K562 (cell line): ENCODE measurements at regions not wholly inside any gene's neighbourhood (a gene's known extent, or its start where the extent isn't known, plus 50 kb on each side); places are given as distances from the start of the nearest gene placed in this dataset.

Experiments used
- ATAC-seq: fragments of 200-7000 bp; cut with Tn5 transposase; 3 replicates; pipeline ENCODE4 v1.9.1; 2020; ENCODE audit warnings: moderate library complexity
- BruUV-seq: library from RNA; stranded (reverse); fragments of 400-500 nt; replicated peaks from 2 replicates; lab custom pipeline; 2021; lab: Mats Ljungman, UMichigan
- CTCF ChIA-PET: fragments of 300-600 bp; formaldehyde crosslinking; extraction: SDS; loops from one replicate; lab custom pipeline; 2021; ENCODE audit warnings: low intra/inter-chr PET ratio; lab: Yijun Ruan, JAX
- POLR2A ChIA-PET: fragments of 300-600, 350-650 bp; sonication (Branson Sonifier 250); formaldehyde crosslinking; extraction: SDS; loops from one replicate; lab custom pipeline; 2021; ENCODE audit warnings: antibody characterized with exemption, inconsistent platforms; lab: Yijun Ruan, JAX
- DNase-seq, 4 experiments: peaks; one replicate each; pipeline versions ENCODE4 v3.0.0 to v3.0.0-alpha.2; 2011 to 2018; ENCODE audit warnings: low spot score in 3 of 4, mixed read lengths in 3 of 4; ENCODE audit errors: extremely low read depth in 1 of 4
- FAIRE-seq: peaks from 2 replicates; lab custom pipeline; 2011; peaks lifted over from hg19 to GRCh38; lab: Jason Lieb, UNC
- H2AFZ ChIP-seq: 2 replicates; pipeline ENCODE4 v1.6.0; 2011; ENCODE audit warnings: low read depth, low read length, control low read depth, inconsistent platforms
- H3K27ac ChIP-seq: fragments of 200-600 bp; 3 replicates; pipeline ENCODE4 v1.8.0; 2011; ENCODE audit warnings: low read depth, mild to moderate bottlenecking, control low read depth, inconsistent platforms, low read length, moderate library complexity, mixed read lengths; ENCODE audit errors: extremely low read depth
- H3K27me3 ChIP-seq, 2 experiments: fragments of 300-600 bp in 1 of 2; 2 replicates in 1 of 2; 3 replicates in 1 of 2; pipeline versions ENCODE4 v1.6.0 to v1.8.0; 2011; ENCODE audit warnings: inconsistent platforms in 2 of 2, low read length in 2 of 2, mild to moderate bottlenecking in 1 of 2, mixed read lengths in 1 of 2, moderate library complexity in 1 of 2; ENCODE audit not compliant: control insufficient read depth in 2 of 2, insufficient read depth in 2 of 2
- H3K36me3 ChIP-seq: fragments of 300-600 bp; 3 replicates; pipeline ENCODE4 v1.8.0; 2011; ENCODE audit warnings: mild to moderate bottlenecking, low read length, inconsistent platforms; ENCODE audit not compliant: control insufficient read depth, insufficient read depth
- H3K4me1 ChIP-seq, 2 experiments: fragments of 200-600 bp in 1 of 2; replicated peaks in 1 of 2; 2 replicates in 1 of 2; 3 replicates in 1 of 2; pipeline versions ENCODE4 v1.5.1 to v1.8.0; 2011; ENCODE audit warnings: inconsistent platforms in 2 of 2, low read length in 2 of 2, mild to moderate bottlenecking in 1 of 2, mixed read lengths in 1 of 2, moderate library complexity in 1 of 2; ENCODE audit not compliant: control insufficient read depth in 2 of 2, insufficient read depth in 2 of 2
- H3K4me2 ChIP-seq: 2 replicates; pipeline ENCODE4 v1.6.1; 2011; ENCODE audit warnings: low read length, control low read depth, inconsistent platforms, mixed read lengths; ENCODE audit not compliant: insufficient read depth
- H3K4me3 ChIP-seq: fragments of 200-600 bp; sonication (generic), shearing (Covaris generic); 2 replicates; pipeline ENCODE4 v1.5.1; 2016; ENCODE audit warnings: control low read depth, inconsistent platforms
- H3K79me2 ChIP-seq: fragments of 200-600 bp; 3 replicates; pipeline ENCODE4 v1.8.0; 2011; ENCODE audit warnings: low read length, inconsistent platforms; ENCODE audit not compliant: control insufficient read depth, insufficient read depth
- H3K9ac ChIP-seq, 2 experiments: 2 replicates each; pipeline versions ENCODE4 v1.6.0 to v1.6.1; 2011; ENCODE audit warnings: low read depth in 2 of 2, low read length in 2 of 2, control low read depth in 1 of 2, inconsistent platforms in 1 of 2, mild to moderate bottlenecking in 1 of 2, mixed read lengths in 1 of 2; ENCODE audit not compliant: insufficient read depth in 1 of 2
- H3K9me1 ChIP-seq: one replicate; pipeline ENCODE4 v1.6.0; 2011; ENCODE audit warnings: inconsistent platforms, mild to moderate bottlenecking, low read length, moderate library complexity; ENCODE audit not compliant: control insufficient read depth, insufficient read depth
- H3K9me3 ChIP-seq: replicated peaks from 2 replicates; pipeline ENCODE4 v1.5.1; 2011; ENCODE audit warnings: low read depth, low read length, inconsistent platforms; ENCODE audit not compliant: control insufficient read depth, insufficient read depth
- H4K20me1 ChIP-seq: replicated peaks from 2 replicates; pipeline ENCODE4 v1.6.1; 2011; ENCODE audit warnings: low read length, inconsistent platforms, mixed read lengths; ENCODE audit not compliant: control insufficient read depth, insufficient read depth
- ADNP ChIP-seq: fragments of 200-800 bp; sonication (Bioruptor generic); IDR thresholded peaks from 2 replicates; pipeline ENCODE4 v1.6.1; 2016; ENCODE audit warnings: missing genetic modification characterization, missing compliant biosample characterization
- BRF1 ChIP-seq: IDR thresholded peaks from 3 replicates; pipeline ENCODE4 v1.6.1; 2011; ENCODE audit warnings: borderline replicate concordance, mild to moderate bottlenecking; ENCODE audit not compliant: insufficient read length; ENCODE audit errors: extremely low read depth
- CHD2 ChIP-seq: IDR thresholded peaks from 2 replicates; pipeline ENCODE4 v1.6.1; 2011; ENCODE audit warnings: low read depth, low read length
- DMBX1 ChIP-seq: fragments of 250-450 bp; sonication (Bioruptor Pico); IDR thresholded peaks from 2 replicates; pipeline ENCODE4 v1.8.0; 2022; ENCODE audit warnings: inconsistent platforms, mild to moderate bottlenecking, moderate library complexity, borderline replicate concordance
- NCOA2 ChIP-seq, 2 experiments: fragments of 450-650 bp; IDR thresholded peaks; 2 replicates each; pipeline ENCODE4 v1.6.1; 2018; ENCODE audit warnings: mild to moderate bottlenecking in 2 of 2, moderate library complexity in 1 of 2; ENCODE audit not compliant: partially characterized antibody in 2 of 2
- NRF1 ChIP-seq, 2 experiments: fragments of 450-650 bp; IDR thresholded peaks in 1 of 2; conservative IDR thresholded peaks in 1 of 2; 2 replicates each; pipeline ENCODE4 v1.6.1; 2014; ENCODE audit warnings: mild to moderate bottlenecking in 2 of 2
- POLR2AphosphoS2 ChIP-seq: IDR thresholded peaks from 2 replicates; pipeline ENCODE4 v1.6.1; 2012; ENCODE audit warnings: low read length, improper control_type of control experiment
- SRSF7 ChIP-seq: fragments of 200-400 bp; formaldehyde crosslinking; optimal IDR thresholded peaks from 2 replicates; pipeline ENCODE3; 2017; ENCODE audit warnings: mild to moderate bottlenecking, low read depth, low read length
- TEAD1 ChIP-seq, 2 experiments: fragments of 450-650 bp in 1 of 2; sonication (generic) in 1 of 2; formaldehyde crosslinking; IDR thresholded peaks; 2 replicates each; pipeline versions ENCODE4 v1.4.0 to v1.8.0; 2020 to 2022; ENCODE audit warnings: mild to moderate bottlenecking in 2 of 2, missing genetic modification reagents in 1 of 2
- XRCC3 ChIP-seq: fragments of 450-650 bp; IDR thresholded peaks from 2 replicates; pipeline ENCODE4 v1.6.1; 2017; ENCODE audit warnings: mild to moderate bottlenecking, moderate library complexity
- ZNF766 ChIP-seq: fragments of 200-800 bp; sonication (Bioruptor generic); conservative IDR thresholded peaks from 2 replicates; pipeline ENCODE4 v1.6.1; 2016; ENCODE audit warnings: missing genetic modification characterization, missing compliant biosample characterization
- WGBS: fragments of 100-300 bp; shearing (Covaris generic); methylation state at CpG from one replicate; pipeline ENCODE4 v1.1.6; 2016; ENCODE audit warnings: low coverage, mixed read lengths; ENCODE audit not compliant: insufficient coverage; ENCODE audit errors: missing lambda C conversion rate; 5-methylcytosine and 5-hydroxymethylcytosine counted together
- in situ Hi-C: fragments of 300-500 bp; cut with MboI; formaldehyde crosslinking; loops from 4 replicates; pipeline ENCODE4 v1.15.0; 2018; ENCODE audit warnings: inconsistent platforms, mixed read lengths
- intact Hi-C: fragments of 100-400 bp; cut with micrococcal nuclease; formaldehyde crosslinking; loops from 2 replicates; pipeline ENCODE4 v1.14.2; 2022
- TF ChIP-seq, protein P1 (sequence below): fragments of 450-650 bp; formaldehyde crosslinking; IDR thresholded peaks from 2 replicates; pipeline ENCODE4 v1.4.0; 2022; ENCODE audit warnings: mild to moderate bottlenecking, moderate library complexity
- TF ChIP-seq, protein P2 (sequence below): fragments of 250-450 bp; sonication (Bioruptor Pico); IDR thresholded peaks from 2 replicates; pipeline ENCODE4 v1.5.0; 2020; ENCODE audit warnings: mild to moderate bottlenecking, borderline replicate concordance
- TF ChIP-seq, protein P3 (sequence below): IDR thresholded peaks from 3 replicates; pipeline ENCODE4 v1.6.1; 2011; ENCODE audit warnings: borderline replicate concordance, mild to moderate bottlenecking, moderate library complexity; ENCODE audit not compliant: insufficient read length; ENCODE audit errors: extremely low read depth
- TF ChIP-seq, protein P4 (sequence below): fragments of 250-450 bp; sonication (Bioruptor Pico); IDR thresholded peaks from 2 replicates; pipeline ENCODE4 v1.4.0; 2020; ENCODE audit warnings: mild to moderate bottlenecking, moderate library complexity, borderline replicate concordance

DNA sequence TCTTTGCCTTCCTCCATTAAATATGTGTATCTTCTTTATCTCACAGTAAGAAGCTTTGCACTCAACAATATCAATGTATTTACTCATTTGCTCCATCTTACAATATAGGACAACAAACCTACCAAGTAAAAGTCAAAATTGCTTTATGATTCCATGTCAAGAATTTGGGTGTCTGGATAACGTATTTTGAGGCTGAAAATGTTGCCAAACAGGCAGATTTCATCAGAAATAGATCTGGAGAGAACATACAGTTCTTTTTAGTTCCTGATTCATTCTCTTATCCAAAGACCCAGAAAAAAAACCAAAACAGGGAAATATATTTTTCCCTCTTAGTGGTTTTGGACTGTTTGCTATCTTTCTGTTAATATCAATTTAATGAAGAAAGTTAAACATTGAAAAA is 621.1 kb downstream of the STK39 start:
- POLR2A ChIA-PET = no interaction called here
- WGBS = 0% methylated on average over 1 of the region's 1 CpG
- no peak overlapping the region for H2AFZ ChIP-seq
- H3K27ac ChIP-seq = no peak overlapping the region
- no peaks in the 10 kb centered on the region for H3K79me2 ChIP-seq
- no peak overlapping the region for H3K4me3 ChIP-seq
- CTCF ChIA-PET = no interaction called here
- no peaks in the 10 kb centered on the region for H3K36me3 ChIP-seq
- BruUV-seq = no TSS peak
- in situ Hi-C loops (no loop called here), intact Hi-C loops (no loop called here)
- no peaks in the 10 kb centered on the region for H3K9me3 ChIP-seq
- ATAC-seq = no peak
- H3K4me2 ChIP-seq = no peak overlapping the region
- H4K20me1 ChIP-seq = no peaks in the 10 kb centered on the region
- H3K9me1 ChIP-seq = no peaks in the 10 kb centered on the region
- no peak overlapping the region for H3K9ac ChIP-seq
- H3K27me3 ChIP-seq = no peaks in the 10 kb centered on the region
- DNase-seq = no peak
- no peaks in the 10 kb centered on the region for H3K4me1 ChIP-seq
- no peak for TF ChIP-seq POLR2AphosphoS2
- TF ChIP-seq TEAD1 (CRISPR knock-in tag; IDR thresholded peaks at IDR 0.05) = no peak
- TF ChIP-seq DMBX1 (CRISPR knock-in tag) = no peak
- TF ChIP-seq XRCC3 = no peak
- TF ChIP-seq NRF1 (conservative IDR thresholded peaks at IDR 0.05 in 1 of 2, IDR thresholded peaks at IDR 0.05 in 1 of 2) = no peak
- no peak for TF ChIP-seq ADNP
- TF ChIP-seq NCOA2 (IDR thresholded peaks at IDR 0.05; ENCODE audit: partially characterized antibody in 2 of 2) = no peak
- TF ChIP-seq, protein P1, sequence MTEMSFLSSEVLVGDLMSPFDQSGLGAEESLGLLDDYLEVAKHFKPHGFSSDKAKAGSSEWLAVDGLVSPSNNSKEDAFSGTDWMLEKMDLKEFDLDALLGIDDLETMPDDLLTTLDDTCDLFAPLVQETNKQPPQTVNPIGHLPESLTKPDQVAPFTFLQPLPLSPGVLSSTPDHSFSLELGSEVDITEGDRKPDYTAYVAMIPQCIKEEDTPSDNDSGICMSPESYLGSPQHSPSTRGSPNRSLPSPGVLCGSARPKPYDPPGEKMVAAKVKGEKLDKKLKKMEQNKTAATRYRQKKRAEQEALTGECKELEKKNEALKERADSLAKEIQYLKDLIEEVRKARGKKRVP (CRISPR knock-in tag) = no peak
- no peak for TF ChIP-seq ZNF766
- TF ChIP-seq SRSF7 = no peak
- TF ChIP-seq, protein P2, sequence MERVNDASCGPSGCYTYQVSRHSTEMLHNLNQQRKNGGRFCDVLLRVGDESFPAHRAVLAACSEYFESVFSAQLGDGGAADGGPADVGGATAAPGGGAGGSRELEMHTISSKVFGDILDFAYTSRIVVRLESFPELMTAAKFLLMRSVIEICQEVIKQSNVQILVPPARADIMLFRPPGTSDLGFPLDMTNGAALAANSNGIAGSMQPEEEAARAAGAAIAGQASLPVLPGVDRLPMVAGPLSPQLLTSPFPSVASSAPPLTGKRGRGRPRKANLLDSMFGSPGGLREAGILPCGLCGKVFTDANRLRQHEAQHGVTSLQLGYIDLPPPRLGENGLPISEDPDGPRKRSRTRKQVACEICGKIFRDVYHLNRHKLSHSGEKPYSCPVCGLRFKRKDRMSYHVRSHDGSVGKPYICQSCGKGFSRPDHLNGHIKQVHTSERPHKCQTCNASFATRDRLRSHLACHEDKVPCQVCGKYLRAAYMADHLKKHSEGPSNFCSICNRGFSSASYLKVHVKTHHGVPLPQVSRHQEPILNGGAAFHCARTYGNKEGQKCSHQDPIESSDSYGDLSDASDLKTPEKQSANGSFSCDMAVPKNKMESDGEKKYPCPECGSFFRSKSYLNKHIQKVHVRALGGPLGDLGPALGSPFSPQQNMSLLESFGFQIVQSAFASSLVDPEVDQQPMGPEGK (CRISPR knock-in tag) = no peak
- TF ChIP-seq BRF1 = no peak
- TF ChIP-seq CHD2 = no peak
- TF ChIP-seq, protein P3, sequence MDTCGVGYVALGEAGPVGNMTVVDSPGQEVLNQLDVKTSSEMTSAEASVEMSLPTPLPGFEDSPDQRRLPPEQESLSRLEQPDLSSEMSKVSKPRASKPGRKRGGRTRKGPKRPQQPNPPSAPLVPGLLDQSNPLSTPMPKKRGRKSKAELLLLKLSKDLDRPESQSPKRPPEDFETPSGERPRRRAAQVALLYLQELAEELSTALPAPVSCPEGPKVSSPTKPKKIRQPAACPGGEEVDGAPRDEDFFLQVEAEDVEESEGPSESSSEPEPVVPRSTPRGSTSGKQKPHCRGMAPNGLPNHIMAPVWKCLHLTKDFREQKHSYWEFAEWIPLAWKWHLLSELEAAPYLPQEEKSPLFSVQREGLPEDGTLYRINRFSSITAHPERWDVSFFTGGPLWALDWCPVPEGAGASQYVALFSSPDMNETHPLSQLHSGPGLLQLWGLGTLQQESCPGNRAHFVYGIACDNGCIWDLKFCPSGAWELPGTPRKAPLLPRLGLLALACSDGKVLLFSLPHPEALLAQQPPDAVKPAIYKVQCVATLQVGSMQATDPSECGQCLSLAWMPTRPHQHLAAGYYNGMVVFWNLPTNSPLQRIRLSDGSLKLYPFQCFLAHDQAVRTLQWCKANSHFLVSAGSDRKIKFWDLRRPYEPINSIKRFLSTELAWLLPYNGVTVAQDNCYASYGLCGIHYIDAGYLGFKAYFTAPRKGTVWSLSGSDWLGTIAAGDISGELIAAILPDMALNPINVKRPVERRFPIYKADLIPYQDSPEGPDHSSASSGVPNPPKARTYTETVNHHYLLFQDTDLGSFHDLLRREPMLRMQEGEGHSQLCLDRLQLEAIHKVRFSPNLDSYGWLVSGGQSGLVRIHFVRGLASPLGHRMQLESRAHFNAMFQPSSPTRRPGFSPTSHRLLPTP = no peak
- TF ChIP-seq, protein P4, sequence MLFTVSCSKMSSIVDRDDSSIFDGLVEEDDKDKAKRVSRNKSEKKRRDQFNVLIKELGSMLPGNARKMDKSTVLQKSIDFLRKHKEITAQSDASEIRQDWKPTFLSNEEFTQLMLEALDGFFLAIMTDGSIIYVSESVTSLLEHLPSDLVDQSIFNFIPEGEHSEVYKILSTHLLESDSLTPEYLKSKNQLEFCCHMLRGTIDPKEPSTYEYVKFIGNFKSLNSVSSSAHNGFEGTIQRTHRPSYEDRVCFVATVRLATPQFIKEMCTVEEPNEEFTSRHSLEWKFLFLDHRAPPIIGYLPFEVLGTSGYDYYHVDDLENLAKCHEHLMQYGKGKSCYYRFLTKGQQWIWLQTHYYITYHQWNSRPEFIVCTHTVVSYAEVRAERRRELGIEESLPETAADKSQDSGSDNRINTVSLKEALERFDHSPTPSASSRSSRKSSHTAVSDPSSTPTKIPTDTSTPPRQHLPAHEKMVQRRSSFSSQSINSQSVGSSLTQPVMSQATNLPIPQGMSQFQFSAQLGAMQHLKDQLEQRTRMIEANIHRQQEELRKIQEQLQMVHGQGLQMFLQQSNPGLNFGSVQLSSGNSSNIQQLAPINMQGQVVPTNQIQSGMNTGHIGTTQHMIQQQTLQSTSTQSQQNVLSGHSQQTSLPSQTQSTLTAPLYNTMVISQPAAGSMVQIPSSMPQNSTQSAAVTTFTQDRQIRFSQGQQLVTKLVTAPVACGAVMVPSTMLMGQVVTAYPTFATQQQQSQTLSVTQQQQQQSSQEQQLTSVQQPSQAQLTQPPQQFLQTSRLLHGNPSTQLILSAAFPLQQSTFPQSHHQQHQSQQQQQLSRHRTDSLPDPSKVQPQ (CRISPR knock-in tag) = no peak
- no peak for FAIRE-seq
